Pulmonary artery endothelial cell (primary cell): ENCODE measurements at regions not wholly inside any gene's neighbourhood (a gene's known extent, or its start where the extent isn't known, plus 50 kb on each side); places are given as distances from the start of the nearest gene placed in this dataset.

Experiments used
- DNase-seq: peaks from one replicate; pipeline ENCODE4 v3.0.0-alpha.2; 2011; ENCODE audit warnings: low read depth, low spot score

GRCh38 chr15:97680606-97681220, 279.8 kb upstream of the ARRDC4 start:
- DNase-seq = no peak

DNA sequence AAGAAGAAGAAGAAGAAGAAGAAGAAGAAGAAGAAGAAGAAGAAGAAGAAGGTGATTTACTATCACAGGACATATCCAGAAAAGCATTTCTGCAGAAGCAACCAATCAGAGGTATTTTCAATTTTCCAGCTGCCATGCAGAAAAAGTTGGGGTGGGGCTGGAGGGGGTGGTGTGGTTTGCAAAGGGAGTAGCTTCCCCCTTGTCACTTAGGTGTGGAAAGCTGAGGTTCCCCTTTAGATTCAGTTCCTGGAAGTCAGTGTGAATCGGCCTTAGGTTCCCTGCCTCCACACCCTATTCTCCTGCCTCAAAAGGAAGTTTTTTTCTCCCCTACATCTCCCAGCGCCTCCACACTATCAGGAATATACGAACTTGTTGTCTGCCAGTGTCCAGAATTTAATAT, 276.7 kb upstream of the ARRDC4 start:
- no peak for DNase-seq

DNA sequence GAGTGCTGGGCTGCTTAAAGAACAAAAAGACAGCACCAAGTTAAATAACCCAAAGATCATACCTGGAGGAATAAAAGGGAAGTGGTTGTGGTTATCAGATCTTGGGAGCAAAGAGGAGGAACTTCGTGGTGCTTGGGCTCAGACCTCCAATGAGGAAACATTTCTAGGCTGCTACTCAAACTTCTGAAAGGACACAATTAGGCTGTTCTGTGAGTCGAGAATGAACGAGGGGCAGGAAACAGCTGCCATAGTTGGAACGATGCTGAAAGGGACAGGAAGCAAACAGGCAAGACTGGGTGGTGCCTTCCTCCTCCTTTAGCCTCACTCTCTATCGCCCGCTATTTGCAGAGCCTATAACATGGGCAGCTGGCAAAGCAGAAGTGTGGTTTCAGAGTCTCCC, 276.3 kb upstream of the ARRDC4 start:
- DNase-seq = no peak

GRCh38 chr15:97686324-97686723, 274.2 kb upstream of the ARRDC4 start:
- no peak for DNase-seq

- no peak for DNase-seq
Measured at GRCh38 chr15:97687654-97688053, 272.8 kb upstream of the ARRDC4 start.

- no peak for DNase-seq
Measured at GRCh38 chr15:97688177-97688576, 272.3 kb upstream of the ARRDC4 start.

DNA sequence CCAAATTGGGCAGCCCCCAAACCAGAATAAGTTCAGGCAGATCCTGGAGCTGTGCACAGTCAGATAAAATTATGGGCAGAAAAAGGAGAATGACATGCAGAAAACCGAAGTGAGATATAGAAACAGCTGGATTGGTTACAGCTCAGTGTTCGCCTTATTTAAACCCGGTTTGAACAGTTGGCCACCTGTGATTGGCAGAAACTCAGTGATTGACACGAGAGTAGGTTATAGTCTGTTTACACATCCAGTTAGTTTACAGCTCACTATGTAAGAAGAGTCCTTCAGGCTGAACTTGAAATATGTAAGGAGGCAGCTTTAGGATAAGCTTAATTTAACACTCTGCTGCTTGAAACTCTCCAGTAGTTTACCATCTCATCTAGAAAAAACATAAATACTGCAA, 271.6 kb upstream of the ARRDC4 start:
- DNase-seq = no peak

- DNase-seq = no peak
Measured at GRCh38 chr15:97691078-97691477, 269.4 kb upstream of the ARRDC4 start.

GRCh38 chr15:97691799-97692198, 268.7 kb upstream of the ARRDC4 start:
- no peak for DNase-seq

- no peak for DNase-seq
Measured at GRCh38 chr15:97692301-97693015, 268.0 kb upstream of the ARRDC4 start.

- no peak for DNase-seq
Measured at GRCh38 chr15:97694456-97694855, 266.0 kb upstream of the ARRDC4 start.

GRCh38 chr15:97703400-97703799, 257.1 kb upstream of the ARRDC4 start:
- DNase-seq = no peak

DNA sequence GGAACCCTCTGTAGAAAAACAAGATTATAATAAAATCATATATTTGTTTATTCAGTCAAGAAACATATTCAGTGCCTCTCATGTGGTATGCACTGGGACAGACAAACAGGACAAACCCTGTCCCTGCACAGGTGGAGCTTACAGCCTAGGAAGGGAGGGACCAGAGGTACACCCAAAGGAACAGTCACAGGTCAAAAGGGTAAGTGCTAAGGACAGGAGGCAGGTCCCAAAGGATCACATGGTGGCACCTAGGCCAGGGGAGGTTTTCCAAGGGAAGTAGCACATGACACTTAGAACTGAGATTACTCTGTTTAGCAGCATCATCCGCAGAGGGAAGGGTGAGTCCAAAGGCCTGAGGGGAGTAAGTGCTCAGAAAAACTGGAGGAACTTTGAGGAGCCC, 254.4 kb upstream of the ARRDC4 start:
- DNase-seq = no peak

DNA sequence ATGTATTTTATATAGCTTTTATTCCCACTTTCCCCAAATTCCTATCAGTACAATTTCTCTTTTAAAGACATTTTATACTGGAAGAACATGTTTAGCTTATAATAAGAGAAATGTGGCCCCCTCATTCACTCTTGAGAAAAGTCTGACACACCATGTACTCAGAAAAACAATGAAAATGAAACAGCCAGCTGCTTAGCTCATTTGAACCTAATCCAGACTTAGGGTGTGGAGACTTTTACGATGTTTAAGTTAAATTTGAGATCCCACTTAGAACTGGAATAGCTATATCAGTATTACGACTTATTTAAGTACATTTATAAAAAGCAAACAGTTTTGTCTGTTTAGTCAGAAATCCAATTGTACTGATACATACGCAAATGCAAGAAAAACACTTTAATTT, 252.3 kb upstream of the ARRDC4 start:
- no peak for DNase-seq

- DNase-seq = no peak
Measured at GRCh38 chr15:97712530-97712929, 248.0 kb upstream of the ARRDC4 start.

GRCh38 chr15:97717806-97718205, 242.7 kb upstream of the ARRDC4 start:
- no peak for DNase-seq

- no peak for DNase-seq
Measured at GRCh38 chr15:97718509-97718908, 242.0 kb upstream of the ARRDC4 start.

DNA sequence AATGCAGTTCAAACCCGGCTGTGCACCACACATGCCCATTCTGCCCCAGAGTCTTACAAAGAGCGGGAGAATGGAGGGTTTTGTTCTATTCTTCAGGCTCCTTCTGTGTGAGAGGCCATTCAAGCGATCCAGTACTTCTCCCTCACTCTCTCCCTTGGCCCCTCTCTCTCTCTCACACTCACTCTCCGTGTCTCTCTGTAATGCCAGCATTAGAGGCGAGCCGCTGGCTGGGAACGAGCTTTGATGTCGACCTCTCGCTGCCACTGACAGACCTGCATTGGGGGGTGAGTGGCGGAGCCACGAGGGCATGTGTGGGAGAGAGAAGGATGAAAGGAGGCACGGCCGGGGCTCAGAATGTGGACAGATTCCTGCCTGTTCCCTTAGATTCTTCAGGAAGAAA, 231.7 kb upstream of the ARRDC4 start:
- DNase-seq = no peak

- DNase-seq = no peak
Measured at GRCh38 chr15:97729270-97729669, 231.2 kb upstream of the ARRDC4 start.

DNA sequence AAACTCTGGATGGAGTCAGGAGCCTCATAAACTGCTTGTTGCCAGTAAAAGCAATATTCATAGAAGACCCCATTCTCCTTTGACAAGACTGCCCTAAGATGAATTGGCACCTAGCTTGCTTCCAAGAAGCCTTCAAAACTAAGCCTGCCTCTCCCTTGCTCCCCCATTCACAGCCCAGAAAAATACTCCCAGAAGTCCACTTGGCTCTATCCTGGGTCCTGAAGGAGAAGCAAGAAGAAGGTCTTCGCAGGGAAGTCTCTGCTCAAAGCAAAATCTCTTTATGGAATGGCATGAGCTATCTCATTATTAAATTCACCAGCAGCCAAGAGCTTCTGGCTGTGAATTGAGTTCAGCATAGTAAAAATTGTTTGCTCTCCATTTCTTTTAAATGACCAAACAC, 230.2 kb upstream of the ARRDC4 start:
- DNase-seq = no peak

GRCh38 chr15:97731859-97732258, 228.6 kb upstream of the ARRDC4 start:
- DNase-seq = no peak

- no peak for DNase-seq
Measured at GRCh38 chr15:97733373-97733772, 227.1 kb upstream of the ARRDC4 start.

DNA sequence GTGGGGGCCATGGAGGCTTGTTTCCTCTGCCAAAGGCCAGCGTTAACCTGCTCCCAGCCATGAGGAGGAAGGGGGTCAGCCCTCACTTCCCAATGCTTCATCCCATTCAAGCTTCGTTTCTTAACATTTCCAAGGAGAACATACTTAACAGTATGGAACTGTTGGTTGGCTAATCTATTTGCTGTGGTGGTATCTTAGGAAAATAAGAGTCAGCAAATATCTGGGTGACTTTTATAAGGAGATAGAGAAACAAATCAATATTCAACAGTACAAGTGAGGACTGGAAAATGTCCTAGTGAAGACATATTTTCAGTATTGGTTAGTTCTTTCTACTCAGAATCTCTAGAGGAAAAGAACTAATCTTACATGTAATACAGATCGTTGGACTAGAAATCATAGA, 223.8 kb upstream of the ARRDC4 start:
- DNase-seq = no peak
